GM21360 (cell line): ENCODE measurements at regions not wholly inside any gene's neighbourhood (a gene's known extent, or its start where the extent isn't known, plus 50 kb on each side); places are given as distances from the start of the nearest gene placed in this dataset.

Experiments used
- ATAC-seq: cut with Tn5 transposase; IDR thresholded peaks from one replicate; pipeline ENCODE4 v1.9.1; 2021; ENCODE audit warnings: mild to moderate bottlenecking, moderate library complexity; ENCODE audit not compliant: unreplicated experiment

DNA sequence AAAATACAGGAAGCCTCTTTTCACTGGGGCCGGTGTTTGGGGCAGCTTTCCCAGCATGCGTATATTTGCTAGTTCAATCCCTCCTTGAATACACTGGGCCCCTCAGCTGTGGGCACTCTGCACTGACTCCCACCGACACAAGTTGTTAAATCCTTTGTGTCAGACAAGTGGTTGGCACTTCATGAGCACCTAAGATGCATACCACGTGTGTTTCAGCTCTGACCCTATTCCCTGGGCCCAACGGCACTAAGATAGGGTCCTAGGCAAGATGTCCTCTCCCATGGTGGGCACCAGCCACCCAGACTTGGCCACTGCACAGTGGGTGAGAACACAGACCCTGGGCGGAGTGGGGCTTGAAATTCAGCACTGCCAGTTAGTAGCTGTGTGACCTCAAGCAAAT lies 173.8 kb downstream of the BCL11B start:
- no peak for ATAC-seq

- ATAC-seq = no peak
These were observed 172.8 kb downstream of the BCL11B start for GRCh38 chr14:99099051-99099787.

DNA sequence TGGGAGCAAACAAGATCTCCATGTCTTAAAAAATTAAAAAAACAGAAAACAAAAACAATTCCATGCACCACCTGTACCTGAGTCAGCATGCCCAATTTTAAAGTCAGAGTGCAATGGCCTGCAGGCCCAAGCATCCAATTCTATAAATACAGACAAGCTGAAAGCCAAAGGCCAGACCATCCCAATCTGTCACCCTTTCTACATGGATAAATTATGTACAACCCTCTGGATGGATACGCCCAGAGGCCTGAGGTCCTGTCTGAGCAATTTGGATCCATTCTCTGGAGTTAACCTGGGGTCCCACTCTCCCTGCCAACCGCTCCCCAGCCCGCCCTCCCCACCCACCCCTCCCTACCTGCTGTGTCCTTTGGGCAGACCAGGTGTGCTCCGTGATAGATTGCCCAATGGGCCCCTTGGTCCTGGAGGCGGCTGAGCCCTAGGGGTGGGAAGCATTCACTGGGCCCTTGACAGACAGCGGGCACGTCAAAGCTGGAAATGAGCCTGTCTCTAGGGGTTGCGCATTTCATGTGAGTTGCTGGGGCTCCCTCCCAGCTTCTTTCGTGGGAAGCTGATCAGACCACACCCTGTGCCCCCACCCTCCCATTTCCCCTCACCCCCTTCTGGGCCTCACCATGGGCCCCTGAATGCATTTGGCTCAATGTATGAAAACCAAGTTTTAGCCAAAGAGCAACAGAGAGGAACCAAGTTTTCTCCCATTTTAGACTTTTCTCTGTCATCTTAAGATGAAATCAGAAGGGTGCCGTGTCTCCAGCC lies 171.3 kb downstream of the BCL11B start:
- no peak for ATAC-seq

- no peak for ATAC-seq
These were observed 170.0 kb downstream of the BCL11B start for GRCh38 chr14:99101855-99102461.

- no peak for ATAC-seq
These were observed 155.2 kb downstream of the BCL11B start for GRCh38 chr14:99116741-99117295.

DNA sequence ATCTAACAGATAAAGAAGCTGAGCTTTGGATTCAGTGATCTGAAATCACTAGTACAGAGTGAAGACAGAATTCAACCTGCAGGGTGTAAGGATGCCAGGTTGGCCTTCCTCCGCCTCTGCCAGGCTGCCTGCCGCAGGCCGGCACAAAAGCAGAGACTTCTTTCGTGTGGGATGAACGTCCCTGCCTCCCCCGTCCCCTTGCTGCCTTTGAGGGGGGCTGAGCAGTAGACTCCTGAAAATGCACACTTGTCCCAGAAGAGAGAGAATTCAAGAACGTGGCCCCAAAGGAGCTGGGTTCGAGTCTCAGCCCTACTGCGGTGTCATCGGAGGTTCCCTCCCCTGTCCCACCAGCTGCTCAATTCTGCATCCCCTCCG lies 154.3 kb downstream of the BCL11B start:
- ATAC-seq = no peak

DNA sequence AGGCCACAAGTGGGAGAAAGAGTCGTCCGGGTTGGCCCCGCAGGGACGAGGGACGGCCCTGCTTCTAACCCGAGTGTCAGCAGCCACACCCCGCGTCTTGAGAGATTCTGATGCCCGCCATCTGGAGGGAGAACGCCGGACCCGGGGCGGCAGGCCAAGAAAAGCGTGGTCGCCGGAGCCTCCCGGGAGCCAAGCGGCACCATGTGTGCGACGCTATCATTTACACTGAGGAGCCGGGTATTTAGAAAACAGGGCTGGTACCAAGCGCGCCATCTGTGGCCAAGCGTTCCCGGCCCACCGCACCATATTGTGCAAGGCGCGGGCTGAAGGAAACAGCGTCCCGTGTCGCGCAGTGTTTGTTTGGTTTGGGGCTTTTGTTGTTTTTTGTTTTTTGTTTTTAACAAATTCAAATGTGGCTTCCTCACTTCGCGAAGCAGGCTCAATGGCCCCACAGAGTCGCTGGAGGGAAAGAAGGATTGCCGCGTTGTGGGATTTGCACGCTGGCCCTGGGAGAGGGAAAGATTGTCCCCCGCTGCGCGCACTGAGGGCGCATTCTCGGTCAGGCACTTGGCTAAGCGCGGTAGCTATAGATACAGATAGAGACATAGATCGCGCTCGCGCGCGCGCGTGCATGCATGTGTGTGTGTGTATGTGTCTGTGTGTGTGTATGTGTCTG lies 153.8 kb downstream of the BCL11B start:
- no peak for ATAC-seq

DNA sequence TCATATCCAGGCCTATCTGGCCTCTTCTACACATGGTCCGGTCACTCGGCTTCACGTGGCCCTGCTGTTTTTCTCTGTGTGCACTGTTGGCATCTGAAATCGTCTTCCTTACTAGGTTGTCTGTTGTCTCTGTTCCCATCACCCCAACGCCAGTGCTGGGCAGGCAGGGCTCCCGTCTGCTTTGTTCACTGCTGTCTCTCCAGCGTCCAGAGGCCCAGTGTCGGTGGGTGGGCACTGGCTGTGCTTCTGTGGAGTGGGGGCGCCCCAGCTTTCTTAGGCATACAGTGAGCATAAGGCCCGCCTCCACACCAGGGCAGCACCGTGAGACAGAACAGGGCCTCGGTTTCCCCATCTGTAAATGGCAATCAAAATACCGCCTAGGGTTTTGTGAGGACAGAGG lies 153.1 kb downstream of the BCL11B start:
- ATAC-seq = no peak
